SK-N-SH treated with all-trans-retinoic acid at 6 μM for 48 hours (cell line): ENCODE measurements at regions not wholly inside any gene's neighbourhood (a gene's known extent, or its start where the extent isn't known, plus 50 kb on each side); places are given as distances from the start of the nearest gene placed in this dataset.

Experiments used
- ARNTL ChIP-seq: fragments of 450-650 bp; formaldehyde crosslinking; IDR thresholded peaks from 2 replicates; pipeline ENCODE4 v1.5.0; 2020; ENCODE audit warnings: low read depth, mild to moderate bottlenecking, moderate library complexity, borderline replicate concordance
- ISL1 ChIP-seq: fragments of 250-450 bp; sonication (Bioruptor Pico); IDR thresholded peaks from 2 replicates; pipeline ENCODE4 v2.1.2; 2022; ENCODE audit warnings: mild to moderate bottlenecking, moderate library complexity
- RARB ChIP-seq: fragments of 250-450 bp; sonication (Bioruptor Pico); IDR thresholded peaks from 2 replicates; pipeline ENCODE4 v1.8.0; 2021; ENCODE audit warnings: mild to moderate bottlenecking, moderate library complexity
- SNAI2 ChIP-seq: fragments of 250-450 bp; sonication (Bioruptor Pico); IDR thresholded peaks from 2 replicates; pipeline ENCODE4 v1.5.0; 2020; ENCODE audit warnings: mild to moderate bottlenecking, moderate library complexity
- ZC3H10 ChIP-seq: fragments of 250-450 bp; sonication (Bioruptor Pico); IDR thresholded peaks from 2 replicates; pipeline ENCODE4 v1.5.1; 2021; ENCODE audit warnings: mild to moderate bottlenecking, moderate library complexity
- ZFP30 ChIP-seq: fragments of 450-650 bp; formaldehyde crosslinking; IDR thresholded peaks from 2 replicates; pipeline ENCODE4 v1.5.0; 2022; ENCODE audit warnings: mild to moderate bottlenecking, moderate library complexity
- ZNF565 ChIP-seq: fragments of 450-650 bp; formaldehyde crosslinking; conservative IDR thresholded peaks from 2 replicates; pipeline ENCODE4 v1.5.0; 2020; ENCODE audit warnings: low read depth, mild to moderate bottlenecking, moderate library complexity
- ZNF8 ChIP-seq: fragments of 450-650 bp; formaldehyde crosslinking; IDR thresholded peaks from 2 replicates; pipeline ENCODE4 v1.5.0; 2020; ENCODE audit warnings: mild to moderate bottlenecking, moderate library complexity
- TF ChIP-seq, protein P1 (sequence below): fragments of 250-450 bp; sonication (Bioruptor Pico); IDR thresholded peaks from 2 replicates; pipeline ENCODE4 v1.8.0; 2020; ENCODE audit warnings: mild to moderate bottlenecking, moderate library complexity, borderline replicate concordance
- TF ChIP-seq, protein P2 (sequence below): fragments of 250-450 bp; sonication (Bioruptor Pico); IDR thresholded peaks from 2 replicates; pipeline ENCODE4 v1.8.0; 2021; ENCODE audit warnings: low read depth, mild to moderate bottlenecking, moderate library complexity, borderline replicate concordance

DNA sequence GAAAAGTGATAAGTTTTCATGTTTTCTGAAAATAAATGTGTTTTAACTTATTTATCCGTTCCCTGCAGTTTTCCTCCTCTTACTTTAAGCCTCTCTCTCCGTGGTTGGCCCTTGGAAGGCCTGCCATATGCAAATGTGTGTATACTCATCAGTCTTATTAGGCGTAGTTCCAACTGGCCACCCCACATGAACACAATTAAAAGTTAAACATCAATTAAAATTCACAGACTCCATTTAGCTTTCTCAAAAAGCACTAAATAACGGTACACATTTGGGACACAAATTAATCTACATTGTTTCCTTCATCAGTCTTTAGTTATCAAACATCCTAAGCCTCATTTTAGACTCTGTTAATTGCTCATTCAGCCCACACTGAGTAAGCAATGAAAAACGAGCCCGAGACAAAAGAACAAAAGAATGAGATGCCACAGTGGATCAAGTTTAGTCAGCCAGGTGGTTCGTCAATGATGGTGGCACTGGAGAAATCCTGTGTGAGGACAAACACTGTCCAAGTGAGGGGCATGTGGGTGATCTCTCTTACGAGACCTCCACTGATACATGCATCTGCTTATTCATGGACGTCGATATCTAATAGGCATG, 76.0 kb upstream of the TMCC3 start:
- no peak for TF ChIP-seq SNAI2 (CRISPR knock-in tag)
- TF ChIP-seq RARB (CRISPR knock-in tag), result no peak
- no peak for TF ChIP-seq ZC3H10 (CRISPR knock-in tag)
- TF ChIP-seq, protein P1, sequence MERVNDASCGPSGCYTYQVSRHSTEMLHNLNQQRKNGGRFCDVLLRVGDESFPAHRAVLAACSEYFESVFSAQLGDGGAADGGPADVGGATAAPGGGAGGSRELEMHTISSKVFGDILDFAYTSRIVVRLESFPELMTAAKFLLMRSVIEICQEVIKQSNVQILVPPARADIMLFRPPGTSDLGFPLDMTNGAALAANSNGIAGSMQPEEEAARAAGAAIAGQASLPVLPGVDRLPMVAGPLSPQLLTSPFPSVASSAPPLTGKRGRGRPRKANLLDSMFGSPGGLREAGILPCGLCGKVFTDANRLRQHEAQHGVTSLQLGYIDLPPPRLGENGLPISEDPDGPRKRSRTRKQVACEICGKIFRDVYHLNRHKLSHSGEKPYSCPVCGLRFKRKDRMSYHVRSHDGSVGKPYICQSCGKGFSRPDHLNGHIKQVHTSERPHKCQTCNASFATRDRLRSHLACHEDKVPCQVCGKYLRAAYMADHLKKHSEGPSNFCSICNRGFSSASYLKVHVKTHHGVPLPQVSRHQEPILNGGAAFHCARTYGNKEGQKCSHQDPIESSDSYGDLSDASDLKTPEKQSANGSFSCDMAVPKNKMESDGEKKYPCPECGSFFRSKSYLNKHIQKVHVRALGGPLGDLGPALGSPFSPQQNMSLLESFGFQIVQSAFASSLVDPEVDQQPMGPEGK (CRISPR knock-in tag), result no peak
- TF ChIP-seq, protein P2, sequence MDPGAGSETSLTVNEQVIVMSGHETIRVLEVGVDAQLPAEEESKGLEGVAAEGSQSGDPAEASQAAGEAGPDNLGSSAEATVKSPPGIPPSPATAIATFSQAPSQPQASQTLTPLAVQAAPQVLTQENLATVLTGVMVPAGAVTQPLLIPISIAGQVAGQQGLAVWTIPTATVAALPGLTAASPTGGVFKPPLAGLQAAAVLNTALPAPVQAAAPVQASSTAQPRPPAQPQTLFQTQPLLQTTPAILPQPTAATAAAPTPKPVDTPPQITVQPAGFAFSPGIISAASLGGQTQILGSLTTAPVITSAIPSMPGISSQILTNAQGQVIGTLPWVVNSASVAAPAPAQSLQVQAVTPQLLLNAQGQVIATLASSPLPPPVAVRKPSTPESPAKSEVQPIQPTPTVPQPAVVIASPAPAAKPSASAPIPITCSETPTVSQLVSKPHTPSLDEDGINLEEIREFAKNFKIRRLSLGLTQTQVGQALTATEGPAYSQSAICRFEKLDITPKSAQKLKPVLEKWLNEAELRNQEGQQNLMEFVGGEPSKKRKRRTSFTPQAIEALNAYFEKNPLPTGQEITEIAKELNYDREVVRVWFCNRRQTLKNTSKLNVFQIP (CRISPR knock-in tag), result no peak
- TF ChIP-seq ISL1 (CRISPR knock-in tag), result no peak
- TF ChIP-seq ZNF565, result no peak
- TF ChIP-seq ZFP30 (CRISPR knock-in tag), result no peak
- no peak for TF ChIP-seq ZNF8 (CRISPR knock-in tag)
- no peak for TF ChIP-seq ARNTL
